A673 (cell line): ENCODE measurements at regions not wholly inside any gene's neighbourhood (a gene's known extent, or its start where the extent isn't known, plus 50 kb on each side); places are given as distances from the start of the nearest gene placed in this dataset.

ENCODE experiments used
- BruUV-seq: library from RNA; stranded (reverse); fragments of 400-500 nt; replicated peaks from 2 replicates; lab custom pipeline; 2021; lab: Mats Ljungman, UMichigan
- CTCF ChIA-PET: fragments of 300-600 bp; sonication (Branson Sonifier 250); formaldehyde crosslinking; loops from one replicate; lab custom pipeline; 2022; ENCODE audit warnings: antibody characterized with exemption; lab: Charles Lee
- POLR2A ChIA-PET: fragments of 300-600 bp; sonication (Branson Sonifier 250); formaldehyde crosslinking; loops from one replicate; lab custom pipeline; 2022; ENCODE audit warnings: antibody characterized with exemption; ENCODE audit not compliant: low non-redundant PET; lab: Charles Lee
- DNase-seq: peaks from one replicate; pipeline ENCODE4 v3.0.0-alpha.2; 2015; ENCODE audit warnings: low spot score
- H3K27ac ChIP-seq: fragments of 200-600 bp; sonication (generic); 2 replicates; pipeline ENCODE4 v1.5.1; 2016; ENCODE audit warnings: mixed run types, low read depth, mild to moderate bottlenecking, mixed read lengths, antibody characterized with exemption, low read length; ENCODE audit not compliant: poor library complexity, severe bottlenecking
- H3K27me3 ChIP-seq: fragments of 200-600 bp; sonication (generic); replicated peaks from 2 replicates; pipeline ENCODE4 v1.6.1; 2017; ENCODE audit warnings: mixed run types, low read depth, mild to moderate bottlenecking, mixed read lengths, antibody characterized with exemption, low read length; ENCODE audit not compliant: insufficient read depth, poor library complexity
- H3K36me3 ChIP-seq: fragments of 200-600 bp; sonication (generic); 2 replicates; pipeline ENCODE4 v1.6.1; 2016; ENCODE audit warnings: mixed run types, mild to moderate bottlenecking, mixed read lengths, antibody characterized with exemption, low read length; ENCODE audit not compliant: insufficient read depth, poor library complexity, severe bottlenecking
- H3K4me1 ChIP-seq: fragments of 200-600 bp; sonication (generic); 2 replicates; pipeline ENCODE4 v1.6.1; 2017; ENCODE audit warnings: mixed run types, mild to moderate bottlenecking, mixed read lengths, antibody characterized with exemption, low read length; ENCODE audit not compliant: insufficient read depth, poor library complexity, severe bottlenecking
- H3K4me3 ChIP-seq: fragments of 200-600 bp; sonication (generic); 2 replicates; pipeline ENCODE4 v1.5.1; 2016; ENCODE audit warnings: low read depth, mixed run types, mild to moderate bottlenecking, mixed read lengths, low read length; ENCODE audit not compliant: poor library complexity, severe bottlenecking
- H3K9me3 ChIP-seq: fragments of 200-600 bp; sonication (generic); 2 replicates; pipeline ENCODE4 v1.6.1; 2016; ENCODE audit warnings: mixed run types, low read depth, mild to moderate bottlenecking, mixed read lengths, antibody characterized with exemption, low read length; ENCODE audit not compliant: poor library complexity, severe bottlenecking
- EZH2 ChIP-seq: fragments of 200-600 bp; sonication (generic); IDR thresholded peaks from 2 replicates; pipeline ENCODE4 v1.6.1; 2017; ENCODE audit warnings: borderline replicate concordance, low read depth, mild to moderate bottlenecking, mixed read lengths, antibody characterized with exemption, low read length; ENCODE audit not compliant: poor library complexity, severe bottlenecking
- intact Hi-C: fragments of 100-400 bp; cut with micrococcal nuclease; formaldehyde crosslinking; loops from one replicate; pipeline ENCODE4 v1.10.0; 2022; ENCODE audit not compliant: unreplicated experiment
- TF ChIP-seq, protein P1 (sequence below): fragments of 300-800, 200-600 bp; sonication (generic); conservative IDR thresholded peaks from 2 replicates; pipeline ENCODE4 v1.5.1; 2017; ENCODE audit warnings: low read depth, mild to moderate bottlenecking, antibody characterized with exemption, low read length, moderate library complexity, mixed read lengths

- H3K27me3 ChIP-seq: no peaks in the 10 kb centered on the region
- no peaks in the 10 kb centered on the region for H3K9me3 ChIP-seq
- no peak overlapping the region for H3K4me3 ChIP-seq
- no TSS peak for BruUV-seq
- ChIA-PET POLR2A (no interaction called here), CTCF (no interaction called here)
- H3K27ac ChIP-seq: no peak overlapping the region
- TF ChIP-seq, protein P1, sequence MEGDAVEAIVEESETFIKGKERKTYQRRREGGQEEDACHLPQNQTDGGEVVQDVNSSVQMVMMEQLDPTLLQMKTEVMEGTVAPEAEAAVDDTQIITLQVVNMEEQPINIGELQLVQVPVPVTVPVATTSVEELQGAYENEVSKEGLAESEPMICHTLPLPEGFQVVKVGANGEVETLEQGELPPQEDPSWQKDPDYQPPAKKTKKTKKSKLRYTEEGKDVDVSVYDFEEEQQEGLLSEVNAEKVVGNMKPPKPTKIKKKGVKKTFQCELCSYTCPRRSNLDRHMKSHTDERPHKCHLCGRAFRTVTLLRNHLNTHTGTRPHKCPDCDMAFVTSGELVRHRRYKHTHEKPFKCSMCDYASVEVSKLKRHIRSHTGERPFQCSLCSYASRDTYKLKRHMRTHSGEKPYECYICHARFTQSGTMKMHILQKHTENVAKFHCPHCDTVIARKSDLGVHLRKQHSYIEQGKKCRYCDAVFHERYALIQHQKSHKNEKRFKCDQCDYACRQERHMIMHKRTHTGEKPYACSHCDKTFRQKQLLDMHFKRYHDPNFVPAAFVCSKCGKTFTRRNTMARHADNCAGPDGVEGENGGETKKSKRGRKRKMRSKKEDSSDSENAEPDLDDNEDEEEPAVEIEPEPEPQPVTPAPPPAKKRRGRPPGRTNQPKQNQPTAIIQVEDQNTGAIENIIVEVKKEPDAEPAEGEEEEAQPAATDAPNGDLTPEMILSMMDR: no peak
- TF ChIP-seq EZH2: no peak
- no peak for DNase-seq
- intact Hi-C loops: no loop called here
- H3K36me3 ChIP-seq: no peaks in the 10 kb centered on the region
- no peaks in the 10 kb centered on the region for H3K4me1 ChIP-seq
Measured at GRCh38 chr14:34173916-34174315, 223.0 kb upstream of the EGLN3 start.

GRCh38 chr14:34172550-34173368, 221.9 kb upstream of the EGLN3 start:
- no peaks in the 10 kb centered on the region for H3K27me3 ChIP-seq
- intact Hi-C loops: no loop called here

GRCh38 chr14:34172173-34172451, 221.2 kb upstream of the EGLN3 start:
- no peaks in the 10 kb centered on the region for H3K4me1 ChIP-seq
- no peak overlapping the region for H3K27ac ChIP-seq
- no peaks in the 10 kb centered on the region for H3K27me3 ChIP-seq
- no peaks in the 10 kb centered on the region for H3K9me3 ChIP-seq
- H3K36me3 ChIP-seq: no peaks in the 10 kb centered on the region
- TF ChIP-seq, protein P1: no peak
- no peak for TF ChIP-seq EZH2
- ChIA-PET POLR2A (no interaction called here), CTCF (no interaction called here)
- BruUV-seq: no TSS peak
- DNase-seq: no peak
- intact Hi-C loops: no loop called here
- no peak overlapping the region for H3K4me3 ChIP-seq

More at GRCh38 chr14:34172550-34173368, 221.9 kb upstream of the EGLN3 start:
- no peak for DNase-seq
- no peaks in the 10 kb centered on the region for H3K9me3 ChIP-seq
- no peaks in the 10 kb centered on the region for H3K4me1 ChIP-seq
- no peak for TF ChIP-seq EZH2
- TF ChIP-seq, protein P1: no peak
- no peak overlapping the region for H3K4me3 ChIP-seq
- no peaks in the 10 kb centered on the region for H3K36me3 ChIP-seq
- CTCF ChIA-PET: no interaction called here
- BruUV-seq: no TSS peak
- POLR2A ChIA-PET: no interaction called here
- H3K27ac ChIP-seq: no peak overlapping the region
